NCI-H345 (cell line): ENCODE measurements at regions not wholly inside any gene's neighbourhood (a gene's known extent, or its start where the extent isn't known, plus 50 kb on each side); places are given as distances from the start of the nearest gene placed in this dataset.

Experiments used
- DNase-seq: peaks from one replicate; lab custom pipeline; 2025; lab: John Stamatoyannopoulos, UW

- no peak for DNase-seq
Observed at GRCh38 chr13:22655106-22655852, 525.5 kb upstream of the SGCG start.

- DNase-seq, result no peak
Observed at GRCh38 chr13:22662771-22663170, 518.0 kb upstream of the SGCG start.

GRCh38 chr13:22665506-22665905, 515.3 kb upstream of the SGCG start:
- DNase-seq, result peak; percentile 84

- DNase-seq, result no peak
Observed at GRCh38 chr13:22690756-22691155, 490.0 kb upstream of the SGCG start.

GRCh38 chr13:22693691-22694090, 487.1 kb upstream of the SGCG start:
- no peak for DNase-seq

- no peak for DNase-seq
Observed at GRCh38 chr13:22696433-22696832, 484.3 kb upstream of the SGCG start.

GRCh38 chr13:22698467-22698866, 482.3 kb upstream of the SGCG start:
- DNase-seq, result no peak

GRCh38 chr13:22700246-22700887, 480.4 kb upstream of the SGCG start:
- peak; percentile 1 for DNase-seq

GRCh38 chr13:22703601-22704209, 477.1 kb upstream of the SGCG start:
- DNase-seq, result no peak

- no peak for DNase-seq
Observed at GRCh38 chr13:22707946-22708345, 472.8 kb upstream of the SGCG start.

- no peak for DNase-seq
Observed at GRCh38 chr13:22717036-22717435, 463.7 kb upstream of the SGCG start.

GRCh38 chr13:22726726-22727125, 454.1 kb upstream of the SGCG start:
- DNase-seq, result no peak

- no peak for DNase-seq
Observed at GRCh38 chr13:22735011-22735995, 445.5 kb upstream of the SGCG start.

GRCh38 chr13:22736084-22736767, 444.6 kb upstream of the SGCG start:
- DNase-seq, result no peak

GRCh38 chr13:22736768-22737092, 444.0 kb upstream of the SGCG start:
- no peak for DNase-seq

GRCh38 chr13:22738357-22738756, 442.4 kb upstream of the SGCG start:
- no peak for DNase-seq

GRCh38 chr13:22740264-22740663, 440.5 kb upstream of the SGCG start:
- no peak for DNase-seq

- no peak for DNase-seq
Observed at GRCh38 chr13:22744688-22745452, 435.9 kb upstream of the SGCG start.

- DNase-seq, result no peak
Observed at GRCh38 chr13:22748866-22749577, 431.8 kb upstream of the SGCG start.

- DNase-seq, result no peak
Observed at GRCh38 chr13:22749626-22750025, 431.2 kb upstream of the SGCG start.
